Loucy (cell line): ENCODE measurements at regions not wholly inside any gene's neighbourhood (a gene's known extent, or its start where the extent isn't known, plus 50 kb on each side); places are given as distances from the start of the nearest gene placed in this dataset.

Source experiments
- CTCF ChIP-seq: fragments of 200-600 bp; sonication (generic); conservative IDR thresholded peaks from 2 replicates; pipeline ENCODE4 v1.5.1; 2014; ENCODE audit warnings: mild to moderate bottlenecking, antibody characterized with exemption, low read length
- EZH2phosphoT487 ChIP-seq: fragments of 200-600 bp; IDR thresholded peaks from 2 replicates; pipeline ENCODE4 v1.6.1; 2018; ENCODE audit warnings: antibody characterized with exemption, mild to moderate bottlenecking, moderate library complexity, borderline replicate concordance

GRCh38 chr7:156257904-156258303 lies 382.7 kb upstream of the RNF32 start:
- TF ChIP-seq CTCF (no peak), EZH2phosphoT487 (no peak)
